Gastroesophageal sphincter (tissue), 3 donors: ENCODE measurements at regions not wholly inside any gene's neighbourhood (a gene's known extent, or its start where the extent isn't known, plus 50 kb on each side); places are given as distances from the start of the nearest gene placed in this dataset.
A peak's percentile ranks its signal among the peaks of the same experiment; 100 is the strongest.

Experiments used
- CTCF ChIP-seq, 4 experiments: fragments of 200-600 bp in 2 of 4; fragments of 450-650 bp in 2 of 4; sonication (generic) in 1 of 4; IDR thresholded peaks; one replicate each; pipeline ENCODE4 v1.5.1; 2017 to 2019; ENCODE audit warnings: antibody characterized with exemption in 4 of 4, mild to moderate bottlenecking in 2 of 4, moderate library complexity in 2 of 4
- EP300 ChIP-seq: sonication (generic); formaldehyde crosslinking; IDR thresholded peaks from one replicate; pipeline ENCODE4 v1.6.1; 2017; ENCODE audit warnings: antibody characterized with exemption, mild to moderate bottlenecking
- POLR2A ChIP-seq, 2 donors: fragments of 450-650 bp; IDR thresholded peaks; one replicate each; pipeline ENCODE4 v1.6.1; 2017; ENCODE audit warnings: antibody characterized with exemption in 2 of 2, mild to moderate bottlenecking in 2 of 2, moderate library complexity in 1 of 2
- POLR2AphosphoS5 ChIP-seq: sonication (generic); formaldehyde crosslinking; IDR thresholded peaks from one replicate; pipeline ENCODE4 v1.6.1; 2017; ENCODE audit warnings: antibody characterized with exemption

DNA sequence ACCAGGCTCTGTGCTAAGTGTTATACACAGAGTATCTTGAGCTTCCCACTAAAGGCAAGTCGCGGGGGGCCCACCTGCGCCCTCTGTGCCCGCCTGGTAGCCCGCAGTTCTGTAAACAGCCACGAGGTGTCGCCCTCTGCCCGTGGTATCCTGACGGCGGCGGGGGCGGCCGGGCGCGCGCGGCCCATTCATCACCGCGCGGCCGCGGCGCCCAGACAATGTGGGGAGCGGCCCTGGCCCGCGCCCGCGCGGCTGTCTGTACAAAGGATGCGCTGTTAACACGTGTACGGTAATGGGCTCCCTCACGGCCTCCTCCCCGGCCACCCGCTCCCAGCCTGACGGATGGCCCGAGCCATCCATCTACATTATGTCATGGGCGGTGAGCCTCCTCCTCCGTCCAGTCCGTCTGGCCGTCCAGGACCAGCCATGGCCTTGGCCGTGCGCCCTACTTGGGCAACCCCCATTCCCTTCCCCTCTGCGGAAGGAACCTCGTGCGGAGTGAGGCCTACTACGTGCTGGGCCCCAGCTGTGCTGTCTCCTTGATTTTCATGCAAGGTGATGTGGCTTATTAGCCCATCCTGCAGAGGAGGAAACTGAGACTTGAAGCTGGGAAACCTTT, 99.4 kb downstream of the MIAT start:
- TF ChIP-seq CTCF (IDR thresholded peaks at IDR 0.05) (peak; percentile 94 to 99 (median 99)), POLR2A (IDR thresholded peaks at IDR 0.05) (no peak), POLR2AphosphoS5 (no peak), EP300 (no peak)
